Activated CD8-positive, alpha-beta memory T cell treated with anti-CD3 and anti-CD28 coated beads, Interleukin-2, amount 50 U/mL, for 1 hour (primary cell): ENCODE measurements at regions not wholly inside any gene's neighbourhood (a gene's known extent, or its start where the extent isn't known, plus 50 kb on each side); places are given as distances from the start of the nearest gene placed in this dataset.

Experiments used
- DNase-seq: peaks from one replicate; pipeline ENCODE4 v3.0.0-alpha.2; 2020; ENCODE audit errors: extremely low read depth

DNA sequence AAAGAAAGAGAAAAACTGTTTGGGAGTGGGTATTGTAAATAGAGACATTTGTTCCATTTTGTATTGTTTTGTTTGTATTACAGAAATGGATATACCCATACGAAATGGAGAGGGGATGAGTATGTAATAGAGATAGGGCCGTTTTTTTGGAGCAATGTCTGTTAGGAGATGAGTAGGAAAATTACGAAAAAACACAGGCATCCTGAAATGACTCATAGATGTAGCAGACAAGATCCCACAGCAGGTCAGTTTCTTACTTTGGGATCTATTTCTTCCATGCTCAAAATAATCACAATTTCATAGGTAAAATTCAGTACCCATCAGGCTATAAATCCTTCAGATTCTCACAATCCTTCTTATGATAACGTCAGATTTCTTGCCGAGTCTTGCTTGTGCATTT, 779.4 kb upstream of the SLITRK1 start:
- no peak for DNase-seq

DNA sequence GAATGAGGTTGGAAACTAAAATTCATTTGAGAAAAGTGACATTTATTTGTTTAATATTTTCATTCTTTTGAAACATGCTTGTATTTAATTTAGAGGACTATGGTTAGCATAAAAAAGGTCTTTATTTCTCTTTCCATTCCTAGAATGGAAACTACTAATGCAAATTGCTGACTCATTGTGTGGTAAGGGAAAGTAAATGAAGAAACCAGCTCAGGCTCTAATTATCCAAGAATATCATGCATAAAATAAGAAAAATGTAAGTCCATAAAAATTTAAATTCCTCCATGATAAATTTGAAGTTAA, 777.0 kb upstream of the SLITRK1 start:
- DNase-seq, result no peak

DNA sequence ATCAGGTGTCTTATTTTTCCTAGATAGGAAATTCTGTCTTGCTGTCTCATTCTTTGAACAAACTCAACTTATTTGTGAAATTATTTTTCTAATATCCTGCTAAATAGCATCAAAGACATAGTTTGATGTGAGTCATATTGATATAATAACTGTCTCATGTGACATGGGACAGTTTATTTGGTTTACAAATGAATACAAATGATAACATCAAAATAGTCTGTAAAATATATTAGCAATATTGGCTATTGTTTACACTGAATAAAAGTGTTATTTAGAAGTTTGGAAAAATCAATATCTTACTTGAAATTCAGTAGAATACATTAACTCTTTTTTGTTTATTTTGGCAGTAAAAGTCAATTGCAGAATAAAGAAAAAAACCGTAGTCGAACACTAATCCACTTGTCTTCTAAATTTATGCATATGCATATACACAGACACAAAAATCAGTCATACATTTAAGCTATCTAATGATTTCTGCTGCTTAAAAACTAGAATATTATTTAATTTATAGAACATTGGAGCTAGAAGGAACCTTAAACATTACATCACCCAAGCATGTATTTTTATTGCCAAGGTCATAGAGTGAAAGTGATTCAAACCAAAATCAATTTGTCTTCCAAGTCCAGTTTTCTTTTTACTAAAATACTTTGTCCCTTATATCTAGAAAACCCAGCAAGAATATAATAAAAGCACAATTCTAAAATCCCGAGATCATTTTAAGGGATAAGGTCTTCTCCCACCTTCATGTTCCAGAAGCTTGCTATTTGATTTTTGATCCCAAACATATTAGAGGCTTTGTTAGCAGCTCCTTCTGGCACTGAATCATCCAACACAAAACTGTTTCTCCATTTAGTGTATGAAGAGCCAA, 776.5 kb upstream of the SLITRK1 start:
- DNase-seq, result no peak

DNA sequence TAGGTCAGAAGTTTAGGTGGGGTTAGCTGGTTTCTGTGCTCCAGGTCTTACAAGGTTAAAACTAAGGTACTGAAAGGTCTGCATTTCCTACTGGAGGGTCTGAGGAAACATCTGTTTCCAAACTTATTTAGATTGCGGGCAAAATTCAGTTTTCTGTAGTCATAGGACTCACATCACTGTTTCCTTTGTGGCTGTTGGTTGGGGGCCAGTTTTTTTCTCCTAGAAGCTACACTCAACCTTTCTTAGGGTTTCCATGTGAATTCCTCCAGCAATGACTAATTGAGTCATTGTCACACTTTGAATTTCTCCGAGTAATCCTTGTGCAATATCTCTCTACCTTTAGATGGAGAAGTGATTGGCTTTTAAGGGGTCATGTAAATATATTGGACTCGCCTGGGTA, 773.4 kb upstream of the SLITRK1 start:
- no peak for DNase-seq

DNA sequence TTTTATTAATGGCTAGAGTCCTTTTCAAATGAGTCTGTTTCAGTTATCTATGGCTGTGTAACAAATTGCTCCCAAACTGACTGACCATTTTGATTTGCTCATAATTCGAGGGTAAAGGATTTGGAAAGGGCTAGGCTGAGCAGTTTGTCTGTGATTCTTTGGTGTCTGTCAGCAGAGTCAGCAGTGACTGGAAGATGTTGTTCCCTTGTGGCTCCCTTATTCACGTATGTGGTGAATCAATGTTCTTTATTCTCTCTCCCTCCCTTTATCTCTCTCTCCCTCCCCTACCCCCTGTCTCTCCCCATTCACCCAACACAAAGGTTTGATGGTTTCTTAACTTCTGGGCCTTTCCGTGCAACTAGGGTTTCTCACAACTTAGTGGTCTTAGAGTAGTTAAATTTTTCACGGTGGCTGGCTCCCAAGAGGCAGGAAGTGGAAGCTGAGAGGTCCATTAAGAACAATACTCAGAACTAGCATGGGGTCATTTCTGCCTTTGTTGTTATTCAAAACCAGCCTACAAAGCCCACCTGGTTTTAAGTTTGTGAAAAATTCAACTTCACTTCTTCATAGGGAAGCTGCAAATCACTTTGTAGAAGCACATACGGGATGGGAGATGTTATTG, 772.5 kb upstream of the SLITRK1 start:
- no peak for DNase-seq

DNA sequence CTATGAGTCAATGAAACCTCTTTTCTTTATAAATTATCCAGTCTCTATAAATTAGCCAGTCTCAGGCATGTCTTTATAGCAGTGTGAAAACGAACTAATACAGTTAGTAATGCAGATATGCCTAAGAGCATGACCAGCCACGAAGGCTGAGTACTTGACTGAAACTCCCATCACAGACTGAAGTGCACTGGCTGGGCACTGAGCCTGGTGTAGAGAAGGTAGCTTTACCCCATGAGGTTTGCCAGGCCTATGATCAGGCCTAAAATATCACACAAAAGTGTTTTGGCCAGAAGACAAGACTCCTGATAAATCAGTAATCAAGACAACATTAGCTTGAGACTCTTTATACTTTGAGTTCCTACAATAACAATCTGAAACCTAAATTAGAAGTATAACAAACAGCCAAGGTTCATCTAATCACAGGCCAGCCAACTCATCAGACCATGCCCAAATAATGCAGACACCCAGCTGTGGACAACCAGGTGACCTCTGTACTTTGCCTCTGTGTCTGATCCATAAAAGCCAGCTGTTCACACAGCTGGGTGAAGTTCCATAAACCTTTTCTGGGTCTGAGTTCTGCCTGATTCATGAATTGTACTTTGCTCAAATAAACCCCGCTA, 771.8 kb upstream of the SLITRK1 start:
- no peak for DNase-seq

- DNase-seq, result no peak
Measured at GRCh38 chr13:84651705-84652104, 769.4 kb upstream of the SLITRK1 start.

GRCh38 chr13:84651288-84651687, 769.0 kb upstream of the SLITRK1 start:
- DNase-seq, result no peak

GRCh38 chr13:84649853-84650252, 767.6 kb upstream of the SLITRK1 start:
- DNase-seq, result no peak

GRCh38 chr13:84648069-84648640, 765.9 kb upstream of the SLITRK1 start:
- no peak for DNase-seq

GRCh38 chr13:84646957-84647356, 764.7 kb upstream of the SLITRK1 start:
- no peak for DNase-seq

GRCh38 chr13:84645196-84646012, 763.1 kb upstream of the SLITRK1 start:
- no peak for DNase-seq

GRCh38 chr13:84641491-84641890, 759.2 kb upstream of the SLITRK1 start:
- no peak for DNase-seq

GRCh38 chr13:84640691-84641090, 758.4 kb upstream of the SLITRK1 start:
- DNase-seq, result no peak

DNA sequence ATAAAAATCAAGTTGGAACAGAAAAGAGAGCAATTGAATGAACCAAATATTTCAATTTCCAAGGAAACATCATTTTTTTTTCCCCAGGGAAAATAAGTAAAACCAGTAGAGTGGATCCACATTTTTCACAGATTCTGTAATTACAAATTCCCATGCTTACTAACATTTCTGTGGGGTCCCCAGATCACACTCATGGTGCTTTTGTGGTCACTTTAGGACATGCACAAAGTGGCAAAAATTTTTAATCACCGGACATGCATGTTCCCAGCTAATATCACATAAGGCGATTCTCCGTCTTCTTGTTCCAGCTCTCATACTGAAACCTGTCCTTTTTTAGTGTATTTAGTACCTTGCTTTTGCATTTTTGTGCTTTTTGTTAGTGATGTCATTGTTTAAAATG, 748.2 kb upstream of the SLITRK1 start:
- DNase-seq, result no peak

DNA sequence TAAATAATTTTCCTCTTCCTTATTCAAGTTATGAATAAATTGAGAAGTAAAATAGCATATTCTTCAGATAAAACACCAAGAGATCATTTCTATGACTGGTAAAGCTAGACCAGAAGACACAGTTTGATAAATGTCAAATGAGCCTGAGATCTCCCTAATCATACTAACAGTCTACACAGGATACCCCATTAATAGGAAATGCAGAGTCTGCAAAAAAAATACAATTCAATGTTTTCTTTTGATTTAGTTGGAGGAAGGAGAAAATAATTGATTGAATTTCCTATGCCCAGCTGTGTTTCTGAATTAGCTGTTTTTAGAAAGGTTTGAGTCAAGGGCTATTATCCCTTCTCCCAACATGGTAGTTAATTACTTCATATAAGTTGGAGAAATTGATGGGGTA, 734.6 kb upstream of the SLITRK1 start:
- no peak for DNase-seq

- DNase-seq, result no peak
Measured at GRCh38 chr13:84609716-84610115, 727.4 kb upstream of the SLITRK1 start.

GRCh38 chr13:84607261-84608013, 725.2 kb upstream of the SLITRK1 start:
- no peak for DNase-seq

DNA sequence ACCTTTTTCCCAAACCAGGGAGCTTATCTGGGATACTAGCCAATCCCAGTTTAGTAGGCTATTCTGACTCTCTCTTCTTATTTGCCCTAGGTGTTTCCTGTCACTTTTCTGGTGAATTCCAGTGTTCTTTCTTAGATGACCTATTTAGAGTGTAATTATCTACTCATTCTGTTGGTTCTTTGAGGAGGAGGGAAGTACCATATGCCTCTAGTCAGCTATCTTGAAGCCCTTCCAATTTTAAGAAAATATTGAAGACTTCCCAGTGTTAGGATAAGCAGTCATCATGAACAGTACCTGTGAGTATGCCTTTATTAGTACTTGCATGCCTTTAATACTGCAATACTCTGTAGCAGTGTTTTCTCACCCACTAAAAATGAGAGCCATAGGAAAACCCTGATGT, 724.3 kb upstream of the SLITRK1 start:
- no peak for DNase-seq

DNA sequence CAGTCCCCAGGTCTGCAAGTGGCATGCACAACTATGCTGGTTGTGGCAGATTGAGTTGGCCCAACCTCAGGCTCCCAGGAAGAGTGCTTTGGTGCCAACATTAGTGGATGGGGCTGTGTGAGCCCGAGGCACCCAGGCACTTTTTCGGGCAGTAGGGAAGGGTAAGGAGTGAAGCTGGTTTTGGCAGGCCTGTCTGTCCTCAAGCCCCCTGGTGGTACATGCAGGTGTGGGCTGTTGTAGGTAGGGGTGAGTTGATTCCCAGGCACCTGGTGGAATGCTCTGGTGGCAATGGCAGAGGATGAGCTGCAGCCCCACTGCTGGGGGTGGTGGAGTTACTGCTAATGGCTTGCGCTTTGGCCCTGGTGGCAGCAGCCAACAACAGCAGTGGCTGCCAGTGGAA, 723.7 kb upstream of the SLITRK1 start:
- no peak for DNase-seq

- DNase-seq, result no peak
Measured at GRCh38 chr13:84591444-84591843, 709.2 kb upstream of the SLITRK1 start.
